BJ (cell line): ENCODE measurements at regions not wholly inside any gene's neighbourhood (a gene's known extent, or its start where the extent isn't known, plus 50 kb on each side); places are given as distances from the start of the nearest gene placed in this dataset.

ENCODE experiments used
- CTCF ChIA-PET: fragments of 350-600 bp; formaldehyde crosslinking; extraction: SDS; loops from one replicate; lab custom pipeline; 2021; ENCODE audit warnings: antibody characterized with exemption, inconsistent platforms; lab: Yijun Ruan, JAX
- POLR2A ChIA-PET: fragments of 300-600 bp; sonication (Branson Sonifier 250); formaldehyde crosslinking; extraction: SDS; loops from one replicate; lab custom pipeline; 2021; ENCODE audit warnings: antibody characterized with exemption; lab: Charles Lee
- DNase-seq: peaks from one replicate; pipeline ENCODE4 v3.0.0-alpha.2; 2011; ENCODE audit warnings: low read depth
- H3K27me3 ChIP-seq: 2 replicates; pipeline ENCODE4 v1.6.0; 2011; ENCODE audit warnings: low read length; ENCODE audit not compliant: control insufficient read depth, insufficient read depth
- H3K36me3 ChIP-seq: 2 replicates; pipeline ENCODE4 v1.5.1; 2011; ENCODE audit warnings: low read length; ENCODE audit not compliant: control insufficient read depth, insufficient read depth
- H3K4me3 ChIP-seq: 2 replicates; pipeline ENCODE4 v1.5.1; 2011; ENCODE audit warnings: low read depth, mild to moderate bottlenecking, control low read depth, low read length
- TF ChIP-seq, protein P1 (sequence below): IDR thresholded peaks from 2 replicates; pipeline ENCODE4 v1.5.1; 2011; ENCODE audit warnings: low read depth, mild to moderate bottlenecking, control low read depth, inconsistent platforms, low read length, moderate library complexity; ENCODE audit not compliant: insufficient read depth

DNA sequence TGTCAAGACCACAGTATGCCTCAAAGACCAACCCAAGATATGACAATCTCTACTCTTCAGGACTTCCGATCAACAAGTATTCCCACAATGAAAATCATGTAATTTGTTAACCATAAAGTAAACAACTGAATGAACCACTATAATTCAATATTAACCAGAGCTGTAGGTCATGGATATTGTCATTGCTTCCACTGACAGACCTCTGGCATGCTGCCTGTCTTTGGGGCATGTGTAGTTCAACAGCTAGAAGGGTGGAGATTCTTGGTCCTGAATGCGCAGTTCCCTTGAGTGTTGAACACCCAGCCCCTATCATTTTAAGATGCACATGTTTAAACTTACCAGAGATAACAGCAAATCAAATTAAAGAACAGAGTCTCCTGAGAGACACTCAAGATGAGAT is 283.0 kb downstream of the CEMIP2 start:
- no peaks in the 10 kb centered on the region for H3K36me3 ChIP-seq
- H3K4me3 ChIP-seq: no peak overlapping the region
- no peak for DNase-seq
- H3K27me3 ChIP-seq: no peaks in the 10 kb centered on the region
- TF ChIP-seq, protein P1, sequence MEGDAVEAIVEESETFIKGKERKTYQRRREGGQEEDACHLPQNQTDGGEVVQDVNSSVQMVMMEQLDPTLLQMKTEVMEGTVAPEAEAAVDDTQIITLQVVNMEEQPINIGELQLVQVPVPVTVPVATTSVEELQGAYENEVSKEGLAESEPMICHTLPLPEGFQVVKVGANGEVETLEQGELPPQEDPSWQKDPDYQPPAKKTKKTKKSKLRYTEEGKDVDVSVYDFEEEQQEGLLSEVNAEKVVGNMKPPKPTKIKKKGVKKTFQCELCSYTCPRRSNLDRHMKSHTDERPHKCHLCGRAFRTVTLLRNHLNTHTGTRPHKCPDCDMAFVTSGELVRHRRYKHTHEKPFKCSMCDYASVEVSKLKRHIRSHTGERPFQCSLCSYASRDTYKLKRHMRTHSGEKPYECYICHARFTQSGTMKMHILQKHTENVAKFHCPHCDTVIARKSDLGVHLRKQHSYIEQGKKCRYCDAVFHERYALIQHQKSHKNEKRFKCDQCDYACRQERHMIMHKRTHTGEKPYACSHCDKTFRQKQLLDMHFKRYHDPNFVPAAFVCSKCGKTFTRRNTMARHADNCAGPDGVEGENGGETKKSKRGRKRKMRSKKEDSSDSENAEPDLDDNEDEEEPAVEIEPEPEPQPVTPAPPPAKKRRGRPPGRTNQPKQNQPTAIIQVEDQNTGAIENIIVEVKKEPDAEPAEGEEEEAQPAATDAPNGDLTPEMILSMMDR: no peak
- ChIA-PET CTCF (no interaction called here), POLR2A (no interaction called here)

DNA sequence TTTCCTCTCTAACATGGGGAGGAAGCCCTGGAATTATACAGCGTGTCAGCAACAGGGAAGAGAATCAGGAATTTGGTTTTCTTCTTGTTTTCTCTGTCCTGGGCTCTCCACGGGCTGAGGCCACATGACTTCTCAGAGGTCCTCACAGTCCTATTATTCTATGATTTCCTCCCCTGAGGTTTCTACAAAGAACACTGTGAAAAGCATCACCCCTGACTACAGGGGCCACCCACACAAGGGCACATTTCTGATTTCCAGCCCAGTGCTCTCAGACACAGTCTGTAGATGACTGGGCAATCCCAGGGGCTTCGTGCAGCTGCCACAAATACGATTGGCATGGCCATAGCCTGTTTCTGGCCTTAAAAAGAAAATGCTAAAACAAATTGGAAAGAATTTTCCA is 284.9 kb downstream of the CEMIP2 start:
- Histone ChIP-seq H3K36me3 (no peaks in the 10 kb centered on the region), H3K4me3 (no peak overlapping the region), H3K27me3 (no peaks in the 10 kb centered on the region)
- no peak for DNase-seq
- ChIA-PET POLR2A (no interaction called here), CTCF (no interaction called here)
- TF ChIP-seq, protein P1: no peak

DNA sequence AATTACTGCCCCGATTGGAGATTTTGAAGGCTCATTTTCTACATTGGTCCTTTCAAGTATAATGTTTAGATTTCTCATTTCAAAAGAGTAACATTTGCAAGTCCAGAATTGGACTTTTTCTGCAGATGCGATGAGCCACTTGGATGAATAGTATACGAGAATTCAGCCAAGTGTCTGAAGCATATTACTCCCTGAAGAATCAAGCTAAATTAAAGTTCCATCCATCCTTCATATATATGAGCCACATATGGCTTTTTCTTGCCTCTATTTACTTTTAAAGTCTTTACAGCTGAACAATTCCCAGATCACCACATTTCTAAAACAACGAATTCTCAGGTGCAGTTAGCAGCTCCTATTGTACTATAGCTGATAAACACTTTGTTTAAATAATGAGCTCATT is 288.7 kb downstream of the CEMIP2 start:
- POLR2A ChIA-PET: no interaction called here
- no peaks in the 10 kb centered on the region for H3K36me3 ChIP-seq
- H3K4me3 ChIP-seq: no peak overlapping the region
- peaks cover under 1% of the 10 kb centered on the region for H3K27me3 ChIP-seq
- CTCF ChIA-PET: interaction anchor here (1.4 to 1.7 kb wide), 2 partner anchors 19 to 195 kb away, joined by 3 to 6 read pairs; no protein-coding TSS in a partner anchor
- no peak for DNase-seq
- TF ChIP-seq, protein P1: no peak

DNA sequence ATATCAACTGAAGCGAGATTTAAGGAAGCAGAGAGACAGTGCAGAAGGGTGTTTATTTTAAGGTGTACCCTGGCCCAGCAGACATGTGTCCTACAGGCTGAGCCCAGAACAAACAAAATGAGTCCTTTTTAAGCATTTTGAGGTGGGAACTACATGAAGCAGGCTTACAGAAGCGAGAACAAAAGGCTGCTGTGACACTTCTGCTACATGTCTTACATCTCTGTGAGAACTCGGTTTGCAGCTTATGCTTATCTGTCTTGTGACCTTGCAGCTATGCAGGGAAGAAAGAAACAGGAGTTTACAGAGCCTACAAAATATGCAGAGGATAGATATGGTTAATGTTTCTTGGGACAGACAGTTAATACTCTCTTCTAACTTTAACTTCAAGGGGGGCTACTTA is 295.9 kb downstream of the CEMIP2 start:
- peaks cover 2% of the 10 kb centered on the region for H3K27me3 ChIP-seq
- DNase-seq: no peak
- POLR2A ChIA-PET: no interaction called here
- CTCF ChIA-PET: interaction anchor here (0.8 to 1.2 kb wide), 2 partner anchors 8 kb away, joined by 4 read pairs; no protein-coding TSS in a partner anchor
- TF ChIP-seq, protein P1: no peak
- H3K4me3 ChIP-seq: no peak overlapping the region
- H3K36me3 ChIP-seq: no peaks in the 10 kb centered on the region

- Histone ChIP-seq H3K4me3 (no peak overlapping the region), H3K36me3 (no peaks in the 10 kb centered on the region), H3K27me3 (no peaks in the 10 kb centered on the region)
- ChIA-PET CTCF (no interaction called here), POLR2A (no interaction called here)
- no peak for DNase-seq
- TF ChIP-seq, protein P1: no peak
Measured at GRCh38 chr9:71465392-71465791, 302.9 kb downstream of the CEMIP2 start.
